Gastrocnemius medialis (tissue), 4 donors: ENCODE measurements at regions not wholly inside any gene's neighbourhood (a gene's known extent, or its start where the extent isn't known, plus 50 kb on each side); places are given as distances from the start of the nearest gene placed in this dataset.

Experiments used
- CTCF ChIP-seq, 5 experiments: fragments of 450-650 bp in 3 of 5; fragments of 200-600 bp in 2 of 5; sonication (generic) in 2 of 5; IDR thresholded peaks in 4 of 5; conservative IDR thresholded peaks in 1 of 5; 1 replicate in 4 of 5; 2 replicates in 1 of 5; pipeline ENCODE4 v1.5.1; 2016 to 2019; ENCODE audit warnings: antibody characterized with exemption in 5 of 5, mild to moderate bottlenecking in 3 of 5, moderate library complexity in 3 of 5
- POLR2A ChIP-seq, 2 donors: fragments of 450-650 bp; IDR thresholded peaks; one replicate each; pipeline ENCODE4 v1.6.1; 2017; ENCODE audit warnings: antibody characterized with exemption in 2 of 2, mild to moderate bottlenecking in 2 of 2, moderate library complexity in 2 of 2

GRCh38 chr2:4151521-4151920 lies 448.1 kb downstream of the DCDC2C start:
- TF ChIP-seq CTCF (IDR thresholded peaks at IDR 0.05 in 4 of 5, conservative IDR thresholded peaks at IDR 0.05 in 1 of 5) (no peak), POLR2A (IDR thresholded peaks at IDR 0.05) (no peak)
